RCC 7860 (cell line): ENCODE measurements at regions not wholly inside any gene's neighbourhood (a gene's known extent, or its start where the extent isn't known, plus 50 kb on each side); places are given as distances from the start of the nearest gene placed in this dataset.

Experiments
- DNase-seq: peaks from one replicate; pipeline ENCODE4 v3.0.0-alpha.2; 2015; ENCODE audit warnings: low spot score
- FAIRE-seq: peaks from 2 replicates; lab custom pipeline; 2012; peaks lifted over from hg19 to GRCh38; lab: Jason Lieb, UNC

GRCh38 chr19:28498404-28498976, 714.5 kb downstream of the UQCRFS1 start:
- FAIRE-seq, result no peak
- no peak for DNase-seq

- FAIRE-seq (no peak), DNase-seq (no peak)
These were observed 715.1 kb downstream of the UQCRFS1 start for GRCh38 chr19:28497887-28498286.

- FAIRE-seq (no peak), DNase-seq (peak; percentile 38)
These were observed 715.8 kb downstream of the UQCRFS1 start for GRCh38 chr19:28497137-28497536.

GRCh38 chr19:28495046-28495445, 717.9 kb downstream of the UQCRFS1 start:
- DNase-seq (no peak), FAIRE-seq (no peak)

GRCh38 chr19:28494461-28494860, 718.5 kb downstream of the UQCRFS1 start:
- FAIRE-seq (no peak), DNase-seq (no peak)

- DNase-seq, result no peak
- no peak for FAIRE-seq
These were observed 719.1 kb downstream of the UQCRFS1 start for GRCh38 chr19:28493884-28494283.

- DNase-seq (peak; percentile 20), FAIRE-seq (no peak)
These were observed 720.3 kb downstream of the UQCRFS1 start for GRCh38 chr19:28492621-28493020.

- FAIRE-seq (no peak), DNase-seq (no peak)
These were observed 720.8 kb downstream of the UQCRFS1 start for GRCh38 chr19:28492201-28492600.

GRCh38 chr19:28489776-28490175, 723.2 kb downstream of the UQCRFS1 start:
- DNase-seq, result no peak
- FAIRE-seq, result no peak

- FAIRE-seq (no peak), DNase-seq (no peak)
These were observed 723.8 kb downstream of the UQCRFS1 start for GRCh38 chr19:28489126-28489660.

- no peak for FAIRE-seq
- DNase-seq, result no peak
These were observed 725.0 kb downstream of the UQCRFS1 start for GRCh38 chr19:28487999-28488398.

GRCh38 chr19:28486926-28487325, 726.0 kb downstream of the UQCRFS1 start:
- no peak for FAIRE-seq
- DNase-seq, result no peak

GRCh38 chr19:28486473-28486872, 726.5 kb downstream of the UQCRFS1 start:
- DNase-seq (no peak), FAIRE-seq (no peak)

- no peak for FAIRE-seq
- DNase-seq, result no peak
These were observed 727.7 kb downstream of the UQCRFS1 start for GRCh38 chr19:28485292-28485691.

GRCh38 chr19:28483197-28483596, 729.8 kb downstream of the UQCRFS1 start:
- FAIRE-seq (no peak), DNase-seq (no peak)

- no peak for DNase-seq
- FAIRE-seq, result no peak
These were observed 730.7 kb downstream of the UQCRFS1 start for GRCh38 chr19:28482221-28482620.

- DNase-seq (no peak), FAIRE-seq (no peak)
These were observed 731.3 kb downstream of the UQCRFS1 start for GRCh38 chr19:28481674-28482073.

GRCh38 chr19:28475525-28475924, 737.4 kb downstream of the UQCRFS1 start:
- no peak for FAIRE-seq
- DNase-seq, result no peak

GRCh38 chr19:28472843-28473242, 740.1 kb downstream of the UQCRFS1 start:
- no peak for DNase-seq
- FAIRE-seq, result no peak

- FAIRE-seq (no peak), DNase-seq (no peak)
These were observed 741.0 kb downstream of the UQCRFS1 start for GRCh38 chr19:28471731-28472510.

GRCh38 chr19:28469544-28469943, 743.4 kb downstream of the UQCRFS1 start:
- FAIRE-seq (no peak), DNase-seq (no peak)

GRCh38 chr19:28468701-28469459, 744.1 kb downstream of the UQCRFS1 start:
- DNase-seq, result peak; percentile 50
- FAIRE-seq, result no peak
